ENCODE measurements at regions not wholly inside any gene's neighbourhood (a gene's known extent, or its start where the extent isn't known, plus 50 kb on each side); places are given as distances from the start of the nearest gene placed in this dataset.

DNA sequence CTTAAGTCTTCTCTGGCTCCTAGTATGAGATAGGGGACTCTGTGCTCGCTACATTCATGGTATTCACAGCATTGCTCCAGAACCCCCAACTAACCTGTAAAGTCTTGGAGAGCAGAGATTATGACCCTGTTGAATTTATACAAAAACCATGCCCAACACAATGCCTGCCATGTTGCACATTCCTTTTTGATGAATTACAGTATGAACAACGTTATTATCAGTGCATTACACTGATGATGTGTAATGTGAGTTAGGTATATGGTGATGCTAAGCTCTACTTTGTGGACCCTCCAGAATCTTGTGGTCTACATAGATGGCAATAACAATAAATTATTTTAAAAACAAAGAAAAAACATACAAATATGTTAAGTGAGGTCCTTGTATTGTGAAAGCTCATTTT, 64.3 kb downstream of the EOMES start:
- no peaks in the 10 kb centered on the region for H3K27me3 ChIP-seq (ENCODE audit: insufficient read depth, low read length)
- H3K9ac ChIP-seq (ENCODE audit: low read length) = no peak overlapping the region
- H3K27ac ChIP-seq (ENCODE audit: low read depth, low read length) = no peak overlapping the region
- H3K4me3 ChIP-seq (ENCODE audit: insufficient read depth, low read depth, low read length) = no peak overlapping the region
- H3K36me3 Mint-ChIP-seq (ENCODE audit: low read depth, unreplicated experiment) = no peaks in the 10 kb centered on the region
- H2AFZ ChIP-seq (ENCODE audit: low read depth, low read length) = no peak overlapping the region
- no peak for DNase-seq (ENCODE audit: low read depth)
- H3K27ac Mint-ChIP-seq (ENCODE audit: unreplicated experiment) = no peak overlapping the region
- no peak overlapping the region for H3K4me3 Mint-ChIP-seq (ENCODE audit: unreplicated experiment)
- TF ChIP-seq, protein P1, sequence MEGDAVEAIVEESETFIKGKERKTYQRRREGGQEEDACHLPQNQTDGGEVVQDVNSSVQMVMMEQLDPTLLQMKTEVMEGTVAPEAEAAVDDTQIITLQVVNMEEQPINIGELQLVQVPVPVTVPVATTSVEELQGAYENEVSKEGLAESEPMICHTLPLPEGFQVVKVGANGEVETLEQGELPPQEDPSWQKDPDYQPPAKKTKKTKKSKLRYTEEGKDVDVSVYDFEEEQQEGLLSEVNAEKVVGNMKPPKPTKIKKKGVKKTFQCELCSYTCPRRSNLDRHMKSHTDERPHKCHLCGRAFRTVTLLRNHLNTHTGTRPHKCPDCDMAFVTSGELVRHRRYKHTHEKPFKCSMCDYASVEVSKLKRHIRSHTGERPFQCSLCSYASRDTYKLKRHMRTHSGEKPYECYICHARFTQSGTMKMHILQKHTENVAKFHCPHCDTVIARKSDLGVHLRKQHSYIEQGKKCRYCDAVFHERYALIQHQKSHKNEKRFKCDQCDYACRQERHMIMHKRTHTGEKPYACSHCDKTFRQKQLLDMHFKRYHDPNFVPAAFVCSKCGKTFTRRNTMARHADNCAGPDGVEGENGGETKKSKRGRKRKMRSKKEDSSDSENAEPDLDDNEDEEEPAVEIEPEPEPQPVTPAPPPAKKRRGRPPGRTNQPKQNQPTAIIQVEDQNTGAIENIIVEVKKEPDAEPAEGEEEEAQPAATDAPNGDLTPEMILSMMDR (IDR thresholded peaks at IDR 0.05; ENCODE audit: insufficient read depth, low read depth, low read length) = no peak
- no peak for TF ChIP-seq EZH2 (IDR thresholded peaks at IDR 0.05; ENCODE audit: insufficient read depth, low read length)
- H4K20me1 ChIP-seq (ENCODE audit: insufficient read depth, low read length) = no peaks in the 10 kb centered on the region
- no peaks in the 10 kb centered on the region for H3K4me1 Mint-ChIP-seq (ENCODE audit: low read depth, unreplicated experiment)
- no peaks in the 10 kb centered on the region for H3K27me3 Mint-ChIP-seq (ENCODE audit: low read depth, unreplicated experiment)
- no peaks in the 10 kb centered on the region for H3K79me2 ChIP-seq (ENCODE audit: insufficient read depth, low read length)
- no peaks in the 10 kb centered on the region for H3K36me3 ChIP-seq (ENCODE audit: insufficient read depth, low read length)
- no peak for FAIRE-seq
- H3K9me3 ChIP-seq (ENCODE audit: insufficient read depth, low read depth, low read length) = no peaks in the 10 kb centered on the region
- H3K4me2 ChIP-seq (ENCODE audit: low read length) = peak overlapping the region; percentile 3
- H3K9me3 Mint-ChIP-seq (ENCODE audit: unreplicated experiment) = peaks cover 5% of the 10 kb centered on the region
- peaks cover 3% of the 10 kb centered on the region for H3K4me1 ChIP-seq (ENCODE audit: insufficient read depth, low read length)

DNA sequence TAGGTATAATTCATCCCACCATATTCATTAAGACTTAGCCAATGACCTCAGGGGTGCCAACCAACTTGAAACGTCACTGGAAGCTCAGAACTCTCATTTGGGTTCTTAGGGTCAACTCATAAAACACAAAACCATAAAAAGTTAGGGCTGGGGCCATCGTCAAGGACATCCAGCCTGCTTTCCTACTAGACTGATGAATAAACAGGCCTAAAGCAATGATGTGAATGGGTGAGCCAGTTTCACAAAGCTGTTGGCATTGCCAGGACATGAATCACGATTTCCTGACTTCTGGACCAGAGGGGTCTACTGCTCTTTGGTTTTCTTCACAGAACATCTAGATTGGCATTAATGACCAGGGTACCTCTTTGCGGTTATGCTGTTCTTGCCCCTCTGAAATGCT, 64.7 kb downstream of the EOMES start:
- H3K4me1 Mint-ChIP-seq (ENCODE audit: low read depth, unreplicated experiment) = no peaks in the 10 kb centered on the region
- TF ChIP-seq, protein P1 (IDR thresholded peaks at IDR 0.05; ENCODE audit: insufficient read depth, low read depth, low read length) = no peak
- no peak for TF ChIP-seq EZH2 (IDR thresholded peaks at IDR 0.05; ENCODE audit: insufficient read depth, low read length)
- peaks cover 5% of the 10 kb centered on the region for H3K9me3 Mint-ChIP-seq (ENCODE audit: unreplicated experiment)
- Histone ChIP-seq H3K27me3 (ENCODE audit: insufficient read depth, low read length) (no peaks in the 10 kb centered on the region), H3K79me2 (ENCODE audit: insufficient read depth, low read length) (no peaks in the 10 kb centered on the region), H3K27ac (ENCODE audit: low read depth, low read length) (no peak overlapping the region), H3K4me2 (ENCODE audit: low read length) (peak overlapping the region; percentile 3), H3K4me3 (ENCODE audit: insufficient read depth, low read depth, low read length) (no peak overlapping the region), H4K20me1 (ENCODE audit: insufficient read depth, low read length) (no peaks in the 10 kb centered on the region), H3K36me3 (ENCODE audit: insufficient read depth, low read length) (no peaks in the 10 kb centered on the region), H2AFZ (ENCODE audit: low read depth, low read length) (no peak overlapping the region), H3K4me1 (ENCODE audit: insufficient read depth, low read length) (peaks cover 3% of the 10 kb centered on the region), H3K9ac (ENCODE audit: low read length) (no peak overlapping the region), H3K9me3 (ENCODE audit: insufficient read depth, low read depth, low read length) (no peaks in the 10 kb centered on the region)
- H3K27me3 Mint-ChIP-seq (ENCODE audit: low read depth, unreplicated experiment) = no peaks in the 10 kb centered on the region
- H3K27ac Mint-ChIP-seq (ENCODE audit: unreplicated experiment) = no peak overlapping the region
- DNase-seq (ENCODE audit: low read depth) (no peak), FAIRE-seq (no peak)
- no peaks in the 10 kb centered on the region for H3K36me3 Mint-ChIP-seq (ENCODE audit: low read depth, unreplicated experiment)
- no peak overlapping the region for H3K4me3 Mint-ChIP-seq (ENCODE audit: unreplicated experiment)

DNA sequence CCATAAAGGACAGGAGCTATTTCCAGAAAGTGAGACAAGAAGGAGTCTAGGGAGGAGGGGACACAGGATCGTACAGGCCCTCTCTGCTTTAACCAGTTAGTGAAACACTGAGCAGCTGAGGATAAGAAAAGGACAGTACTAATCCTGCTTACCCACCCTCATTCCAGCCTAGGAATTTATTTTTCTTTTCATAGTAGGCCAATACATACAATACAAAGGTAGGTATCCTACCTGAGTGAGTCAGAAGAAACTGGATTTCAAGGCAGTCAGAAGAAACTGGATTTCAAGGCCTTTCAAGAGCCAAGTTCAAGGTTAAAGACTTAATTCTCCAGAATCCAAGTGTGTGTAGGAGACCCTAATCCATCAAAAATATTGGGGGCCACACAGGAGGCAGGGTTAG, 65.3 kb downstream of the EOMES start:
- Histone ChIP-seq H3K4me2 (ENCODE audit: low read length) (no peak overlapping the region), H3K36me3 (ENCODE audit: insufficient read depth, low read length) (no peaks in the 10 kb centered on the region), H4K20me1 (ENCODE audit: insufficient read depth, low read length) (no peaks in the 10 kb centered on the region), H3K79me2 (ENCODE audit: insufficient read depth, low read length) (no peaks in the 10 kb centered on the region), H3K4me1 (ENCODE audit: insufficient read depth, low read length) (peaks cover 3% of the 10 kb centered on the region), H3K27me3 (ENCODE audit: insufficient read depth, low read length) (no peaks in the 10 kb centered on the region), H3K27ac (ENCODE audit: low read depth, low read length) (no peak overlapping the region), H2AFZ (ENCODE audit: low read depth, low read length) (no peak overlapping the region), H3K9ac (ENCODE audit: low read length) (no peak overlapping the region), H3K9me3 (ENCODE audit: insufficient read depth, low read depth, low read length) (no peaks in the 10 kb centered on the region), H3K4me3 (ENCODE audit: insufficient read depth, low read depth, low read length) (no peak overlapping the region)
- no peak overlapping the region for H3K27ac Mint-ChIP-seq (ENCODE audit: unreplicated experiment)
- FAIRE-seq (no peak), DNase-seq (ENCODE audit: low read depth) (no peak)
- no peaks in the 10 kb centered on the region for H3K4me1 Mint-ChIP-seq (ENCODE audit: low read depth, unreplicated experiment)
- TF ChIP-seq, protein P1 (IDR thresholded peaks at IDR 0.05; ENCODE audit: insufficient read depth, low read depth, low read length) = no peak
- TF ChIP-seq EZH2 (IDR thresholded peaks at IDR 0.05; ENCODE audit: insufficient read depth, low read length) = no peak
- H3K9me3 Mint-ChIP-seq (ENCODE audit: unreplicated experiment) = peaks cover 5% of the 10 kb centered on the region
- no peaks in the 10 kb centered on the region for H3K36me3 Mint-ChIP-seq (ENCODE audit: low read depth, unreplicated experiment)
- no peaks in the 10 kb centered on the region for H3K27me3 Mint-ChIP-seq (ENCODE audit: low read depth, unreplicated experiment)
- no peak overlapping the region for H3K4me3 Mint-ChIP-seq (ENCODE audit: unreplicated experiment)

Data from astrocyte (in vitro differentiated cells and primary cell).